Activated CD4-positive, alpha-beta T cell treated with anti-CD3 and anti-CD28 coated beads, Interleukin-2, amount 50 U/mL, for 48 hours (primary cell): ENCODE measurements at regions not wholly inside any gene's neighbourhood (a gene's known extent, or its start where the extent isn't known, plus 50 kb on each side); places are given as distances from the start of the nearest gene placed in this dataset.

Experiments
- DNase-seq, 2 experiments: peaks; one replicate each; pipeline ENCODE4 v3.0.0-alpha.2; 2020

DNA sequence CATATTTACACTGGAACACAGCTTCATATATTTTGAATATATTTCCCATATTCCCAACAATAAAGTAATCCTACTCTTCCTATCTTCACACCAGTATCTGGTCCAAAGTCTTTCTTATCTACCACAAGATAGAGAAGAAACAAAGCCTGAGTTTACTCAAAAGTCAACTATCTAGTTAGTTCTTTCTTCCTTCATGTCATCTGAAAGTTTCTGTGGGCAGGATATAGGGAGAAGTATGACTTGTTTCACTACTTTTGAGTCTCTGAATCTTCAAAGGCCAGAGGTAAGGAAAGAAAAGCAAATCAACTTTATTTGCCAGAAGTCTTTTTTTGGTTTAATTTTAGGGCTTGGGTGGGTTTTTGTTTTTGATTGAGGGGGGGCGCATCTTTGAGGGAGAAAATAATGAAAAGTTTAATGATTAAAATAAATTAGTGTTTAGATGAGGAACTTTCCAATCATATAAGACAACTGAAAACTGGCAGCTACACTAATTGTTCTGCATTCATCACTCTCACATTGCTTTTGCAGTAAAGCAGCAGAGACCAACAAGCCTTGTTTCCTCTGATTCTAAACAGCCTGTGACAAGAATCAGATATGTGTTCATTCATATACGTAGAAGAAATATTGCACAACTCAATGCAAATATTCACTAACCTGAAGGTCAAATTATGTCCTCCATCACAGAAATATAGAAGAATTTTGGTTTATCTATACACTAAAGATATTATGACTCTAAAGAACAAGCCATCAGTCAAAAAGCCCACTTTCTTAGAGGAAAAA is 421.4 kb downstream of the SHQ1 start:
- no peak for DNase-seq

- no peak for DNase-seq
These were observed 424.6 kb downstream of the SHQ1 start for GRCh38 chr3:72423643-72424042.

- DNase-seq: no peak
These were observed 426.5 kb downstream of the SHQ1 start for GRCh38 chr3:72421786-72422185.

DNA sequence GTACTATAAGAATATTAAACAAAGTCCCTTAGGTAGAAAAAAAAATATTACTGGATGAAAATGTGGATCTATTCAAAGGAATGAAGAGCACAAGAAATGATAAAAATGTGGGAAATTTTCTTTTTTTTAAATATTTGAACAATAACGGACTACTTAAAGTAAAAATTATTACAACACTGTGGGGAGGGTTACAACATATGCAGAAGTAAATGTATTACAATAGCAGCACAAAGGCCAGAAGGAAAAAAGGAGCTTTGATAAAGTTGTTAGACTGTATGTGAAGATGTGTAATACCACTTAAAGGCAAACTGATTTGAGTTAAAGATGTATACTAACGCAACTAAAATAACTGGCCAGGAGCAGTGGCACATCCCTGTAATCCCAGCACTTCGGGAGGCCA is 427.1 kb downstream of the SHQ1 start:
- no peak for DNase-seq

GRCh38 chr3:72418856-72419255 is 429.4 kb downstream of the SHQ1 start:
- no peak for DNase-seq

GRCh38 chr3:72418244-72418643 is 430.0 kb downstream of the SHQ1 start:
- no peak for DNase-seq

DNA sequence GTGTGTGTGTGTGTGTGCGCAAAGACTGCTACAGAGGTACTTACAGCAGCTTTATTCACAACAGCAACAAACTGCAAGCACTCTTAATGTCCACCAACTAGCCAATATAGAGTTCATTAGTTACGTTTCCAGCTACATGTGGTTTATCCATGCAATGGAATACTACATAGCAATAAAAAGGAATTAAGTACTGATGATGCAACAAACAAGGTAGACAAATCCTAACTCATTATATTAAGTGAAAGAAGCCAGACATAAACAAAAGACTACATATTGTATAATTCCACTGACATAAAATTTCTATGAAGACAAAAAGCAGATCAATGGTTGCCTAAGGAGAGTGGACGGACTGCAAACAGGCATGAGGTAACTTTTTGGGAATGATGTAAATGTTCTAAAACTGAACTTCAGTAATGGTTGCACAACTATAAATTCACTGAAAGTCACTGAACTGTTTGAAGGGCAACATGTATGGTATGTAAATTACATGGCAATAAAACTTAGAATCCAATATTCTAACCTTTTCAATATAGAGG is 433.7 kb downstream of the SHQ1 start:
- no peak for DNase-seq

- DNase-seq: no peak
These were observed 435.0 kb downstream of the SHQ1 start for GRCh38 chr3:72413228-72413627.

DNA sequence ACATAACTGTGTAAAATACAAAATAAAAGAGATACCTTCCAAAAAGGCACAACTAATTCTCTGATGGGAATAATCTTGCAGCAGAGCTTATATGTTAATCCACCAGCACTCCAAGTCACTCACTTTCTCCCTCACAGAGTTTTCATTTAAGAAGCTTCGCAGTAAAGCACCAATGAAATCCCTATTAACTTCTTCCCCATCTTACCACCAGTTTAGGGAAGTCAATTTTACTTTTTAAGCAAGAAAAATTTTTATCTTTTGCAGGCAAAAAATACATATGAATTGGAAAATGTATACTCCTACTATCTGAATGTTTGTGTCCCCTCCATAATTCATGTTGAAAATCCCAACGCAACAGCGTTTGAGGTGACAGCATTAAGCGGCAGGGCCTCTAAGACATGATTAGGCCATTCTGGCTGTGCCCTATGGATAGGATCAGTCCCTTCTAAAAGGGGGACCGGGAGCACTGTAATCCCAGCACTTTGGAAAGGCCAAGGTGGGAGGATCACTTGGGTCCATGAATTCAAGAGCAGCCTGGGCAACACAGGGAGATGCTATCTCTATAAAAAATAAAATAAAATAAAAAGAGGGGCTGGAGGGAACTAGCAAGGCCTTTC is 435.8 kb downstream of the SHQ1 start:
- no peak for DNase-seq

DNA sequence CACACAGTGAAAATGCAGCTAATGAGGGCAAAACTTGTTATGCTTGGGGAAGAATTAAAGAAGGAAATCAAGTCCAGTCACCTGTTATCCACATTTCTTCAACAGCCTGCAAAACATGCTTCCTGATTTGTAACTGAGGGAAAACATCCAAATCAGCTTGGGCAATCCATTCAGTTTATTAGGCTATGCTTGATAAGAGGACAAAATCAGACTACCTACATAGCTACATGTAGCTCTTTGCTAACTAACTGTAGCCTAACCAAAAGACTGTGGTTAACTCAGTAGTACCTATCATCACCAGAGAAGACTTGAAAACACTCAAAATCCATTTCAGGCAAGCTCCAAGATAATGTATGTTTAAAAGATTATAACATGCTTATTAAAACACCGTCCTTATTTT is 436.4 kb downstream of the SHQ1 start:
- no peak for DNase-seq

GRCh38 chr3:72411126-72411525 is 437.1 kb downstream of the SHQ1 start:
- DNase-seq: no peak

GRCh38 chr3:72408983-72409779 is 439.1 kb downstream of the SHQ1 start:
- no peak for DNase-seq

DNA sequence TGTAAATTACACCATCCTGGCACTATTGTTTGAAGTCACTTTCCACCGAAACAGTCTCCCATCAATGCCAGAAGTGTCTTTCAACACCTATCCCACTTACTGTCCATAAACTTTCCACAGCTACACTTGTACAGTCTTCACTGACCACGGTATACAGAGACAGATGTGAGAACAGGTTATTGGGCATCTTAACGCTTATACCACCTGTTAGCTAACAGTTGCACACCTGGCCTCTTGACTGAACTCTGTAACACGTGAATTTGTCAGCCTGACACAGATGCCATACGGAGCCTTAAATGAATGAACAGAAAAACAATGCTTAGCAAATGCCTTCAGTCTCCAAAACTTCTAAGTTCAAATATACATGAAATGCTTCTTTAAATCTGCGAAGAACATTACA is 440.5 kb downstream of the SHQ1 start:
- no peak for DNase-seq

- no peak for DNase-seq
These were observed 442.2 kb downstream of the SHQ1 start for GRCh38 chr3:72405943-72406566.

DNA sequence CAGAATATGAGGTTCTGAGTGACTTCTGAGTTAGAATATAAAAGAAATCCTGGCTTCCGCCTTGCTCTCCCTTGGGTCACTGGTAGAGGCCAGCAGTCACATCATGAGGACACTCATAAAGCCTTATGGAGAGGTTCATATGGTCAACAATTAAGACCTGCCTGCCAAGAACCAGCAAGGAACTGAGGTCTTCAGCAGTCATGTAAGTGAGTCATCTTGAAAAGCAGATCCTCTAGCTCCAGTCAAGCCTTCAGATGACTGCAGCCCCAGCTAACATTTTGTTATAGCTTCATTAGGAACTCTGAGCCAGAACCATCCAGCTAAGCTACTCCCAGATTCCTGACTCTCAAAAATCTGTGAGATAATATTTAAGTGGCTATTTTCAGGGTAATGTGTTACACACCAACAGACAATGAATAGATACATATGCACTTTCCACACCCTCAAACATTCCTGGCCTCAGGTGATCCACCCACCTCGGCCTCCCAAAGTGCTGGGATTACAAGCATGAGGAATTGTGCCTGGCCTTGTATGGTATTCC is 447.2 kb downstream of the SHQ1 start:
- no peak for DNase-seq

DNA sequence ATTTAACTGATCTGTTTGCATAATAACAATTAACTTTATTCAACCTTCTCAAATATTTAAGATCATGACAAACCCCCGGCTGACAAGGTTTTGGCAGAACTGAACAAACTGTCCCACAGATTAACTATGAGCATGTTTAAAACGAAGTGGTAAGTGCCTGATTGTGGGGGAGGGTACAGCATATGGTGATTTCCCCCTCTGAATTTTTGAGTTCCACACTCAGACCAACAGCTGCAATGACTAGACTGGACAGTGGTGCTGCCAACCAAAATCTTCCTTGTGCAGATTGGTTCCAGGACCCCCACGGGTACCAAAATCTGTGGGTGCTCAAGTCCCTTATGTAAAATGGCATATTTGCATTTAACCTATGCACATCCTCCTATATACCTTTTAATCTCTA is 449.5 kb downstream of the SHQ1 start:
- DNase-seq: no peak

DNA sequence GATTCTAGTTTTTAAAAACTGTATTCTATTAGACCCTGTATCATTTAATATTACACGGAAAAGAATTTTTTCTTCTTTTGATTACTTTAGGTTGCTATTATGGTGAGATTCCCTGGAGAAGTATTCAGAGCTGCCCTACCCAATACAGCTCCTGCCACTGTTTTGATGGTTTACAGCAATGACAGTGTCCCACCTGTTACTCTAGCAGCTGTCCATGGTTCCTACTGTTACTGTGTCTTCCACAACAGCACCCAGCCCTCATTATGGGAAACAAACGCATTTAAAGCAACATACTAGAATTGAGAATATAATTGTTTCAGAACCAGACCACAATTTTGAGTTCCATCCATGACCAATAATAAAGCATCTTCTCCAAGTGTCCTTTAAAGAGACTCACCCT is 450.7 kb downstream of the SHQ1 start:
- no peak for DNase-seq

DNA sequence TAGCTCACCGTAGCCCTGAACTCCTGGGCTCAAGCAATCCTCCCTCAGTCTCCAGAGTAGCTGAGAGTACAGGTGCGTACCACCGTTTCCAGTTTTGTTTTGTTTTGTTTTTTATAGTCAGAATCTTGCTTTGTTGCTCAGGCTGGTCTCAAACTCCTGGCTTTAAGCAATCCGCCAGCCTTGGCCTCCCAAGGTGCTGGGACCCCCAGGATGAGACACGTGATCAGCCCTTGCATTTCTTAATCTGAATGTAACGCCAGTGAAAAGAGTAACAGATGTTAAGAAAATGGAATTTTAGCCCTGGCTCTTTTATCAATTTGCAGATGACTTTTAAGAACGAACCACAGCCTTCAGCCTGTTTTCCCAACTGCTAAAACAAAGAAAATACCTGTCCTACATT is 451.3 kb downstream of the SHQ1 start:
- DNase-seq: no peak

- no peak for DNase-seq
These were observed 452.4 kb downstream of the SHQ1 start for GRCh38 chr3:72395776-72396311.

DNA sequence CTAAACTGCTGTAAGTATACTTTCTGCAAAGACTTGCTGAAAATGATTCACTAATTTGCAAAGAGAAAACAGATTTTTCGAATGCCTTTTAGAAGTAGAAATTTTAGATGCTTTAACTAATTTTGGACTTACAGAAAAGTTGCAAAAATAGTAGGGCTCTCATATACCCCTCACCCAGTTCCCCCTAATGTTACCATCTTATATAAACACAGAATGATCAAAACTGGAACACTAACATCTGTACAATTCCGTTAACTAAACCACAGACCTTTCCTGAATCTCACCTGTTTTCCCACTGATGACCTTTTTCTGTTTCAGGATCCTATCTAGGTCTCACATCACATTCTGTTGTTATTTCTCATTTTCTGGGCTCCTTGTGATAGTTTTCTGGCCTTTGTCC is 454.8 kb downstream of the SHQ1 start:
- DNase-seq: no peak

- no peak for DNase-seq
These were observed 456.6 kb downstream of the SHQ1 start for GRCh38 chr3:72391659-72392058.

DNA sequence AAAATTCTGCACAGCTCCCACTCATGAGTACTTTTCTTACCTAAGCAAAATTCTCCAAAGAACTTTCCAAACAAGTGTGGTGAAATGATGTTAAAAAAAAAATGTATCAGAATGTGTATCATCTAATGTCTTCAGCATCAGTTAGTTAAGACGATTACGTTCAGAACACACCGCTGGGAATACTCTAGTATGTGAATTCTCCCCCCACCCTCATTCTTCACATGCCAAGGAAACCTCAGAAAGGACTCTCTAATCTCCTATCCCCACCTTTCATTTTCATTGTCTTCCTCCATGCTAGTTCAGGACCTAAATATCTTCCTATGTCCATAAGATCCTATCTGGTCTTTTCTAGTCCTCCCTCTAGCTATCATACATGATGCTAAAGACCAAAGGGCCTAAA is 457.4 kb downstream of the SHQ1 start:
- no peak for DNase-seq

DNA sequence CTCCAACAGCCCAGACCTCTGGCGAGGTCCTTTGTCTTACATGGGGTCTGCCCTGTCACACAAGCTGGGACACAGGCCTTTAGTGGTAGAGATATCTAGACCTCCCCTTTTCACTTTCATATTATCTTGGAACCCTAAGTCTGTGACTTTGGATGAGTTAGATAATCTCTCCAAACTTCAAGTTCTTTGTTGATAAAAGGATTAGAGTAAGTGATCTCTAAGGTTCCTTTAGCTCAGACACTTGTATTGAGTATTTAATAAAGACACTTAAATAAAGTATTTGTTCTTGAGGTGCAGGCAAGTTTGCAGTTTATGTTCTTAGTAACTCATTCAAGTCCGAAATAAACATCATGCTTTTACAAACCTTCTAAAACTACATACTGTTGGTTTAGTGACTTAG is 459.6 kb downstream of the SHQ1 start:
- DNase-seq: no peak
